HCT116 (cell line): ENCODE measurements at regions not wholly inside any gene's neighbourhood (a gene's known extent, or its start where the extent isn't known, plus 50 kb on each side); places are given as distances from the start of the nearest gene placed in this dataset.

ENCODE experiments used
- ATF3 ChIP-seq: IDR thresholded peaks from 2 replicates; pipeline ENCODE4 v1.6.1; 2012
- CTCF ChIP-seq, 3 experiments: fragments of 200-600 bp in 1 of 3; sonication (generic) in 1 of 3; IDR thresholded peaks in 2 of 3; conservative IDR thresholded peaks in 1 of 3; 2 replicates each; pipeline ENCODE4 v1.5.1; 2012 to 2017; ENCODE audit warnings: low read depth in 2 of 3, low read length in 2 of 3, antibody characterized with exemption in 1 of 3, borderline replicate concordance in 1 of 3, control low read depth in 1 of 3, mild to moderate bottlenecking in 1 of 3, mixed read lengths in 1 of 3, mixed run types in 1 of 3, moderate library complexity in 1 of 3; ENCODE audit not compliant: insufficient read depth in 1 of 3
- EZH2 ChIP-seq: fragments of 200-600 bp; sonication (generic); IDR thresholded peaks from 2 replicates; pipeline ENCODE4 v1.6.1; 2017; ENCODE audit warnings: antibody characterized with exemption, mixed run types
- POLR2A ChIP-seq: IDR thresholded peaks from 2 replicates; pipeline ENCODE4 v1.7.0; 2011; ENCODE audit warnings: borderline replicate concordance; ENCODE audit not compliant: insufficient read depth, insufficient read length; ENCODE audit errors: extremely low read depth
- POLR2AphosphoS5 ChIP-seq: IDR thresholded peaks from 2 replicates; pipeline ENCODE4 v1.6.1; 2011; ENCODE audit warnings: mild to moderate bottlenecking, low read depth, low read length, moderate library complexity
- RAD21 ChIP-seq: IDR thresholded peaks from 2 replicates; pipeline ENCODE4 v1.6.1; 2012; ENCODE audit warnings: low read depth, mild to moderate bottlenecking
- YY1 ChIP-seq: IDR thresholded peaks from 2 replicates; pipeline ENCODE4 v1.6.1; 2011; ENCODE audit warnings: low read length, low read depth, moderate library complexity, mild to moderate bottlenecking; ENCODE audit not compliant: insufficient replicate concordance; ENCODE audit errors: extremely low read depth
- ZNF274 ChIP-seq: fragments of 200-500 bp; sonication (Bioruptor generic); IDR thresholded peaks from 2 replicates; pipeline ENCODE4 v1.6.1; 2014; ENCODE audit warnings: mild to moderate bottlenecking, low read depth, low read length, inconsistent platforms

- TF ChIP-seq CTCF (IDR thresholded peaks at IDR 0.05 in 2 of 3, conservative IDR thresholded peaks at IDR 0.05 in 1 of 3; ENCODE audit: borderline replicate concordance in 1 of 3, insufficient read depth in 1 of 3, low read depth in 2 of 3, low read length in 2 of 3), result no peak
- no peak for TF ChIP-seq YY1
- no peak for TF ChIP-seq ATF3
- TF ChIP-seq EZH2, result no peak
- TF ChIP-seq POLR2AphosphoS5, result no peak
- no peak for TF ChIP-seq ZNF274
- TF ChIP-seq RAD21, result no peak
- TF ChIP-seq POLR2A, result no peak
Observed at GRCh38 chr5:17991775-17992174, 357.5 kb downstream of the TAF11L14 start.
